ENCODE measurements at regions not wholly inside any gene's neighbourhood (a gene's known extent, or its start where the extent isn't known, plus 50 kb on each side); places are given as distances from the start of the nearest gene placed in this dataset.
"Not testable (repeated sequence)": the region's sequence is repeated elsewhere in the genome, so short reads cannot be mapped to it uniquely, and the experiment has no call there.

- TF ChIP-seq, protein P1, sequence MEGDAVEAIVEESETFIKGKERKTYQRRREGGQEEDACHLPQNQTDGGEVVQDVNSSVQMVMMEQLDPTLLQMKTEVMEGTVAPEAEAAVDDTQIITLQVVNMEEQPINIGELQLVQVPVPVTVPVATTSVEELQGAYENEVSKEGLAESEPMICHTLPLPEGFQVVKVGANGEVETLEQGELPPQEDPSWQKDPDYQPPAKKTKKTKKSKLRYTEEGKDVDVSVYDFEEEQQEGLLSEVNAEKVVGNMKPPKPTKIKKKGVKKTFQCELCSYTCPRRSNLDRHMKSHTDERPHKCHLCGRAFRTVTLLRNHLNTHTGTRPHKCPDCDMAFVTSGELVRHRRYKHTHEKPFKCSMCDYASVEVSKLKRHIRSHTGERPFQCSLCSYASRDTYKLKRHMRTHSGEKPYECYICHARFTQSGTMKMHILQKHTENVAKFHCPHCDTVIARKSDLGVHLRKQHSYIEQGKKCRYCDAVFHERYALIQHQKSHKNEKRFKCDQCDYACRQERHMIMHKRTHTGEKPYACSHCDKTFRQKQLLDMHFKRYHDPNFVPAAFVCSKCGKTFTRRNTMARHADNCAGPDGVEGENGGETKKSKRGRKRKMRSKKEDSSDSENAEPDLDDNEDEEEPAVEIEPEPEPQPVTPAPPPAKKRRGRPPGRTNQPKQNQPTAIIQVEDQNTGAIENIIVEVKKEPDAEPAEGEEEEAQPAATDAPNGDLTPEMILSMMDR (IDR thresholded peaks at IDR 0.05): no peak
- DNase-seq (ENCODE audit: extremely low spot score, unreplicated experiment): peak; percentile 75
- Mint-ChIP-seq H3K36me3 (ENCODE audit: unreplicated experiment) (no peaks in the 10 kb centered on the region), H3K4me1 (ENCODE audit: unreplicated experiment) (no peaks in the 10 kb centered on the region), H3K9me3 (ENCODE audit: unreplicated experiment) (no peaks in the 10 kb centered on the region), H3K27me3 (ENCODE audit: unreplicated experiment) (peaks cover 16% of the 10 kb centered on the region), H3K27ac (ENCODE audit: unreplicated experiment) (no peak overlapping the region), H3K4me3 (ENCODE audit: unreplicated experiment) (no peak overlapping the region)
Observed at GRCh38 chr3:13137941-13138832, 65.0 kb upstream of the IQSEC1 start.

- H3K4me3 Mint-ChIP-seq (ENCODE audit: unreplicated experiment); H3K27ac Mint-ChIP-seq (ENCODE audit: unreplicated experiment); H3K9me3 Mint-ChIP-seq (ENCODE audit: unreplicated experiment); H3K4me1 Mint-ChIP-seq (ENCODE audit: unreplicated experiment); H3K36me3 Mint-ChIP-seq (ENCODE audit: unreplicated experiment): not testable (repeated sequence)
- H3K27me3 Mint-ChIP-seq (ENCODE audit: unreplicated experiment): peaks cover 26% of the 10 kb centered on the region
- peak; percentile 8 for DNase-seq (ENCODE audit: extremely low spot score, unreplicated experiment)
Observed at GRCh38 chr3:13136848-13137247, 63.6 kb upstream of the IQSEC1 start.

DNA sequence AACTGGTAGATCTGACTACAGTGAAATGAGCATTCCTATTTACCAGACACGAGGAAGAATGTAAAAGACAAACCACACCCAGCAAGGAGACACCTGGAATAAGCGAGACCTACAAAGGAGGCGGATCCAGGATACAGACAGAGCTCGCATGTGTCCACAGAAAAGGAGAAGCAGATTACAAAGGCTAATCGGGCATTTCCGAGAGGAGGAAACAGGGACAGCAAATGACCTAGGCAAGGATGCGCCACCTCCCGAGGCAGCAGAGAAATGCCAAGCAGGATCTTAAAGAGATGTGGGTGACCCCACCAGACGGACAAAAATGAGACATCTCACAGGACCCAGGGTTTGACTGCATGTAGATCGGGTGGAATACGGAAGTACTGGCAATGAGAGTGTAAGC lies 63.2 kb upstream of the IQSEC1 start:
- Mint-ChIP-seq H3K27me3 (ENCODE audit: unreplicated experiment) (peaks cover 29% of the 10 kb centered on the region), H3K27ac (ENCODE audit: unreplicated experiment) (no peak overlapping the region), H3K4me1 (ENCODE audit: unreplicated experiment) (no peaks in the 10 kb centered on the region), H3K4me3 (ENCODE audit: unreplicated experiment) (no peak overlapping the region), H3K36me3 (ENCODE audit: unreplicated experiment) (no peaks in the 10 kb centered on the region), H3K9me3 (ENCODE audit: unreplicated experiment) (no peaks in the 10 kb centered on the region)
- TF ChIP-seq, protein P1 (IDR thresholded peaks at IDR 0.05): no peak
- peak; percentile 54 for DNase-seq (ENCODE audit: extremely low spot score, unreplicated experiment)

DNA sequence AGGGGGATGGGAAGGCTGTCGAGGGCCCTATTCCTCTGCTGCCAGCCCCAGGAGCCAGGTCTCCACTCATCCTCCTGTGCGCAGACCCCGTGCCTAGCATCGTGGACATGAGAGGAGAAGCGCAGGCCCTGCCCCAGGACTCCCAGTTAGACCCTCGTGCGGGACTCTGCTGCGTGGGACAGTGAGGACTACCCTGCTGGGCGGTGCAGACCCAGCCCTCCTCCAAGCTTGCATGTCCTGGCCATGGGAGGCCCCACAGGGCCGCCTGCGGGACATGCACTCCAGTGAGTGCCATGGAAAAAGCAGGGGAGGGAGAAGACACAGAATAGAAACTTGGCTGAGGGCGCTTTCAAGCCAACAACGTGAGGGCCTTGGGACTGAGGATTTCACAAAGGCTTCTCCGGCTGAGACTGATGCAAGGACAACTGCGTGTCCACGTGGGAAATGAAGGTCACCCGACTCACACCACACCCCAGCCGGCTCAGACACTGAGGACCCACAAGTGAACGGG lies 62.6 kb upstream of the IQSEC1 start:
- no peak overlapping the region for H3K27ac Mint-ChIP-seq (ENCODE audit: unreplicated experiment)
- DNase-seq (ENCODE audit: extremely low spot score, unreplicated experiment): peak; percentile 79
- no peaks in the 10 kb centered on the region for H3K4me1 Mint-ChIP-seq (ENCODE audit: unreplicated experiment)
- H3K27me3 Mint-ChIP-seq (ENCODE audit: unreplicated experiment): peaks cover 27% of the 10 kb centered on the region
- TF ChIP-seq, protein P1 (IDR thresholded peaks at IDR 0.05): no peak
- H3K4me3 Mint-ChIP-seq (ENCODE audit: unreplicated experiment): no peak overlapping the region
- H3K36me3 Mint-ChIP-seq (ENCODE audit: unreplicated experiment): no peaks in the 10 kb centered on the region
- H3K9me3 Mint-ChIP-seq (ENCODE audit: unreplicated experiment): no peaks in the 10 kb centered on the region

DNA sequence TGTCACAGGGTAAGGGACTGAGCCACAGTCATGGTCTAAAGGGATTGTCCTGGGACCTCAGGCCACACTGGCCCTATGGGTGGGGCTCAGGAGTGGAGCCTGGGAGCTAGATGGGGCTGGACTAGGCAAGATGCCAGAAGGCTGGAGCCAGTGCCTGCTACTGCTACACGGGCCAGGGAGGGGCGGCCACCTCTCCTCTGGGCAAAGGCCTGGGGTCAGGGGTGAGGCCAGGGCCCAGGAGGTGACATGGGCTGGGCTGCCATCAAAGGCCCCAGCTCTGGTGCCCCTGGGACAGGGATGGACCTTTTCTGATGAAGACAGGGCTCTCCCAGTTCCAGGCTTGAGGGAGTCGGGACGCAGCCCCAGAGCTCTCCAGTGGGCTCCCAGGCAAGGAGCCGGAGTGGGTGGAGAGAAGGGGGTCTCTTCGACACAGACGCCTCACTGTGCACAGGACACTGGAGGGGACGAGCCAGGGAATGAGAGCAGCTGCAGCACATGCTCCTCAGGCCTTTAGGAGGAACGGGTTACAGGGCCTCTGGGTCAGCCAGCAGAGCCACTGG lies 62.1 kb upstream of the IQSEC1 start:
- no peak for DNase-seq (ENCODE audit: extremely low spot score, unreplicated experiment)
- no peaks in the 10 kb centered on the region for H3K36me3 Mint-ChIP-seq (ENCODE audit: unreplicated experiment)
- H3K4me3 Mint-ChIP-seq (ENCODE audit: unreplicated experiment): no peak overlapping the region
- H3K27ac Mint-ChIP-seq (ENCODE audit: unreplicated experiment): no peak overlapping the region
- TF ChIP-seq, protein P1 (IDR thresholded peaks at IDR 0.05): no peak
- H3K4me1 Mint-ChIP-seq (ENCODE audit: unreplicated experiment): no peaks in the 10 kb centered on the region
- no peaks in the 10 kb centered on the region for H3K9me3 Mint-ChIP-seq (ENCODE audit: unreplicated experiment)
- peaks cover 29% of the 10 kb centered on the region for H3K27me3 Mint-ChIP-seq (ENCODE audit: unreplicated experiment)
